Progenitor cell of endocrine pancreas (in vitro differentiated cells): ENCODE measurements at regions not wholly inside any gene's neighbourhood (a gene's known extent, or its start where the extent isn't known, plus 50 kb on each side); places are given as distances from the start of the nearest gene placed in this dataset.

Experiments
- DNase-seq: peaks from one replicate; pipeline ENCODE4 v3.0.0; 2021; ENCODE audit warnings: low spot score; ENCODE audit not compliant: unreplicated experiment
- H3K27ac Mint-ChIP-seq: 2 replicates; pipeline ENCODE4 v1.8.0; 2021; ENCODE audit warnings: mild to moderate bottlenecking, moderate library complexity, mixed read lengths
- H3K27me3 Mint-ChIP-seq: 2 replicates; pipeline ENCODE4 v1.8.0; 2021; ENCODE audit warnings: mixed read lengths
- H3K36me3 Mint-ChIP-seq: 2 replicates; pipeline ENCODE4 v1.8.0; 2022; ENCODE audit warnings: mixed read lengths; ENCODE audit not compliant: insufficient read depth
- H3K4me1 Mint-ChIP-seq: 2 replicates; pipeline ENCODE4 v1.8.0; 2021; ENCODE audit warnings: low read depth, mixed read lengths
- H3K4me3 Mint-ChIP-seq: 2 replicates; pipeline ENCODE4 v1.8.0; 2021; ENCODE audit warnings: low read depth, mild to moderate bottlenecking, moderate library complexity, mixed read lengths
- H3K9me3 Mint-ChIP-seq: 2 replicates; pipeline ENCODE4 v1.8.0; 2021; ENCODE audit warnings: low read depth, mixed read lengths
- CTCF ChIP-seq: fragments of 200-600 bp; sonication (generic); IDR thresholded peaks from one replicate; pipeline ENCODE4 v1.5.0; 2021; ENCODE audit warnings: antibody characterized with exemption, mild to moderate bottlenecking; ENCODE audit not compliant: unreplicated experiment

- Mint-ChIP-seq H3K4me3 (no peak overlapping the region), H3K27ac (no peak overlapping the region), H3K27me3 (no peaks in the 10 kb centered on the region), H3K36me3 (no peaks in the 10 kb centered on the region), H3K9me3 (peaks cover 22% of the 10 kb centered on the region), H3K4me1 (no peaks in the 10 kb centered on the region)
- no peak for DNase-seq
- TF ChIP-seq CTCF, result no peak
These were observed 603.0 kb downstream of the UQCRFS1 start for GRCh38 chr19:28609944-28610343.

DNA sequence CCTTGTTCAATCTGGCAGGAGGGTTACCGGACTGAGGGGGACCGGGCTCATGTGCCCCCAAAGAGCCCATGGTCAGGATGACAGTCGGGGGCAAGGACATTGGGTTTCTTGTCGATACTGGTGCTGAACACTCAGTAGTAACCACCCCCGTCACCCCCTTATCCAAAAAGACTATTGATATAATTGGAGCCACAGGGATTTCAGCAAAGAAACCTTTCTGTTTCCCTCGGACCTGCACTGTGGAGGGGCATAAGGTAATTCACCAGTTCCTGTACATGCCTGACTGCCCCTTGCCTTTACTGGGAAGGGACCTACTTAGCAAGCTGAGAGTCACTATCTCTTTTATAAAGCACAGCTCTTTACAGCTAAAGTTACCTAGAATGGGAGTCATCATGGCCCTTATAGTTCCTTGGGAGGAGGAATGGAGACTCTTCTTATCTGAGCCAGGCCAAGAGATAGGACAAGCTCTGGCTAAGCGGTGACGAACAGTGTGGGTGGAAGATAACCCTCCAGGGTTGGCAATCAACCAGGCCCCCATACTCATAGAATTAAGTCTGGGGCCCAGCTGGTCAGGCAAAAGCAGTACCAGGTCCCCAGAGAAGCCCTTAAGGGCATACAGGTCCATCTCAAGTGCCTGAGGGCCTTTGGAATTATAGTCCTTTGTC is 603.7 kb downstream of the UQCRFS1 start:
- no peak overlapping the region for H3K27ac Mint-ChIP-seq
- H3K36me3 Mint-ChIP-seq, result no peaks in the 10 kb centered on the region
- no peaks in the 10 kb centered on the region for H3K27me3 Mint-ChIP-seq
- H3K4me1 Mint-ChIP-seq, result no peaks in the 10 kb centered on the region
- no peak overlapping the region for H3K4me3 Mint-ChIP-seq
- no peak for TF ChIP-seq CTCF
- peaks cover 16% of the 10 kb centered on the region for H3K9me3 Mint-ChIP-seq
- no peak for DNase-seq

DNA sequence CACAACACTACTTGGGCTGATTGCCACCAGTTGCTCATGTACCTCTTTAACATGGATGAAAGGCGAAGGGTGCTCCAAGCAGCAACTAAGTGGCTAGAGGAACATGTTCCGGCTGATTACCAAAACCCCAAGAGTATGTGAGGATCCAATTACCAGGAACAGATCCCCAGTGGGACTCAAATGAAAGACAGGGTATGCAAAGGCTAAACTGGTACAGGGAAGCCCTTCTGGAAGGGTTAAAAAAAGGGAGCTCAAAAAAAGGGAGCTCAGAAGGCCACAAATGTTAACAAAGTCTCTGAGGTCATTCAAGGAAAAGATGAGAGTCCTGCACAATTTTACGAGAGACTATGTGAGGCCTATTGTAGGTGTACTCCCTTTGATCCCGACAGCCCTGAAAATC is 604.7 kb downstream of the UQCRFS1 start:
- H3K4me1 Mint-ChIP-seq, result no peaks in the 10 kb centered on the region
- H3K27me3 Mint-ChIP-seq, result no peaks in the 10 kb centered on the region
- no peak for TF ChIP-seq CTCF
- DNase-seq, result no peak
- peaks cover 16% of the 10 kb centered on the region for H3K9me3 Mint-ChIP-seq
- no peak overlapping the region for H3K4me3 Mint-ChIP-seq
- H3K27ac Mint-ChIP-seq, result no peak overlapping the region
- H3K36me3 Mint-ChIP-seq, result no peaks in the 10 kb centered on the region

DNA sequence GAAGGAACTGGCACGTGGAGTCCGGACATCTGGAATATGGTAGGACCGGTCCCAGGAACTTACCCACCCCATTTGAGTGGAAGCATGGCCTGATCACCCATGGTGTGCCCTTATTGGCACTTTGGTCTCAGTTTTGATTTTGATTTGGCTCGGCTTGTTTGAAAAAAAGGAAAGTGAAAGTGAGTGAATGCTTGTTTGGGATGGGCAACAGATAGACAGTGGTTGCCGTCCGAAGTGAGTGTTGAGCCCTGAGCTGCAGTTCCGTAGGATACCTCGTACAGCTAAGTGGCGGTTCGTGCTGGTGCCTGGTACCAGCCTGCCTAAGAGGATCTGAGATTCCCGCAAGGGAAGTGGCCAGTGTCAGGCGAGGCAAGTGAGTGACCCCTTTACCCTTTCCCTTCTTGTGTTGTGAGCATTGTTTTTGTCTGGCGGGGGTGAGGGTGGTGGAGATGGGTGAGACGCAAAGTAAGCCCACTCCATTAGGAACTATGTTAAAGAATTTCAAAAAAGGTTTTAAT is 605.8 kb downstream of the UQCRFS1 start:
- Mint-ChIP-seq H3K36me3 (no peaks in the 10 kb centered on the region), H3K27me3 (no peaks in the 10 kb centered on the region), H3K27ac (no peak overlapping the region), H3K4me3 (no peak overlapping the region), H3K4me1 (no peaks in the 10 kb centered on the region), H3K9me3 (peaks cover 16% of the 10 kb centered on the region)
- no peak for TF ChIP-seq CTCF
- DNase-seq, result no peak

- H3K4me3 Mint-ChIP-seq, result no peak overlapping the region
- H3K27me3 Mint-ChIP-seq, result peaks cover 5% of the 10 kb centered on the region
- H3K36me3 Mint-ChIP-seq, result no peaks in the 10 kb centered on the region
- peaks cover 3% of the 10 kb centered on the region for H3K4me1 Mint-ChIP-seq
- no peak overlapping the region for H3K27ac Mint-ChIP-seq
- peaks cover 16% of the 10 kb centered on the region for H3K9me3 Mint-ChIP-seq
- no peak for DNase-seq
- TF ChIP-seq CTCF, result no peak
These were observed 606.5 kb downstream of the UQCRFS1 start for GRCh38 chr19:28606269-28607032.
